ENCODE measurements at regions not wholly inside any gene's neighbourhood (a gene's known extent, or its start where the extent isn't known, plus 50 kb on each side); places are given as distances from the start of the nearest gene placed in this dataset.

- no peaks in the 10 kb centered on the region for H3K4me1 Mint-ChIP-seq (ENCODE audit: low read depth, unreplicated experiment)
- no peak for DNase-seq
- H3K36me3 Mint-ChIP-seq (ENCODE audit: unreplicated experiment): peaks cover 7% of the 10 kb centered on the region
- no peak for TF ChIP-seq CTCF (IDR thresholded peaks at IDR 0.05; ENCODE audit: partially characterized antibody, unreplicated experiment)
- no peaks in the 10 kb centered on the region for H3K27me3 Mint-ChIP-seq (ENCODE audit: unreplicated experiment)
- no peak overlapping the region for H3K4me3 Mint-ChIP-seq (ENCODE audit: unreplicated experiment)
- H3K27ac Mint-ChIP-seq (ENCODE audit: unreplicated experiment): no peak overlapping the region
- H3K9me3 Mint-ChIP-seq (ENCODE audit: unreplicated experiment): no peaks in the 10 kb centered on the region
These were observed 454.2 kb downstream of the GABRB3 start for GRCh38 chr15:26318689-26319088.

GRCh38 chr15:26314577-26314976 lies 451.4 kb upstream of the ATP10A start:
- no peaks in the 10 kb centered on the region for H3K9me3 Mint-ChIP-seq (ENCODE audit: unreplicated experiment)
- no peak overlapping the region for H3K27ac Mint-ChIP-seq (ENCODE audit: unreplicated experiment)
- DNase-seq: no peak
- H3K36me3 Mint-ChIP-seq (ENCODE audit: unreplicated experiment): peaks cover 12% of the 10 kb centered on the region
- no peak overlapping the region for H3K4me3 Mint-ChIP-seq (ENCODE audit: unreplicated experiment)
- no peaks in the 10 kb centered on the region for H3K27me3 Mint-ChIP-seq (ENCODE audit: unreplicated experiment)
- no peaks in the 10 kb centered on the region for H3K4me1 Mint-ChIP-seq (ENCODE audit: low read depth, unreplicated experiment)
- TF ChIP-seq CTCF (IDR thresholded peaks at IDR 0.05; ENCODE audit: partially characterized antibody, unreplicated experiment): no peak

GRCh38 chr15:26311710-26312236 lies 448.6 kb upstream of the ATP10A start:
- no peak for TF ChIP-seq CTCF (IDR thresholded peaks at IDR 0.05; ENCODE audit: partially characterized antibody, unreplicated experiment)
- no peak overlapping the region for H3K4me3 Mint-ChIP-seq (ENCODE audit: unreplicated experiment)
- no peak for DNase-seq
- no peaks in the 10 kb centered on the region for H3K4me1 Mint-ChIP-seq (ENCODE audit: low read depth, unreplicated experiment)
- no peak overlapping the region for H3K27ac Mint-ChIP-seq (ENCODE audit: unreplicated experiment)
- H3K9me3 Mint-ChIP-seq (ENCODE audit: unreplicated experiment): peaks cover 3% of the 10 kb centered on the region
- H3K36me3 Mint-ChIP-seq (ENCODE audit: unreplicated experiment): peaks cover 23% of the 10 kb centered on the region
- no peaks in the 10 kb centered on the region for H3K27me3 Mint-ChIP-seq (ENCODE audit: unreplicated experiment)

- no peaks in the 10 kb centered on the region for H3K9me3 Mint-ChIP-seq (ENCODE audit: unreplicated experiment)
- H3K36me3 Mint-ChIP-seq (ENCODE audit: unreplicated experiment): no peaks in the 10 kb centered on the region
- H3K27me3 Mint-ChIP-seq (ENCODE audit: unreplicated experiment): peaks cover 2% of the 10 kb centered on the region
- no peak overlapping the region for H3K4me3 Mint-ChIP-seq (ENCODE audit: unreplicated experiment)
- no peaks in the 10 kb centered on the region for H3K4me1 Mint-ChIP-seq (ENCODE audit: low read depth, unreplicated experiment)
- no peak overlapping the region for H3K27ac Mint-ChIP-seq (ENCODE audit: unreplicated experiment)
- no peak for TF ChIP-seq CTCF (IDR thresholded peaks at IDR 0.05; ENCODE audit: partially characterized antibody, unreplicated experiment)
- no peak for DNase-seq
These were observed 435.6 kb upstream of the ATP10A start for GRCh38 chr15:26298659-26299170.

GRCh38 chr15:26298010-26298658 lies 435.0 kb upstream of the ATP10A start:
- Mint-ChIP-seq H3K36me3 (ENCODE audit: unreplicated experiment) (no peaks in the 10 kb centered on the region), H3K4me3 (ENCODE audit: unreplicated experiment) (no peak overlapping the region), H3K27me3 (ENCODE audit: unreplicated experiment) (peaks cover 2% of the 10 kb centered on the region), H3K27ac (ENCODE audit: unreplicated experiment) (no peak overlapping the region), H3K9me3 (ENCODE audit: unreplicated experiment) (no peaks in the 10 kb centered on the region), H3K4me1 (ENCODE audit: low read depth, unreplicated experiment) (peaks cover 2% of the 10 kb centered on the region)
- no peak for DNase-seq
- no peak for TF ChIP-seq CTCF (IDR thresholded peaks at IDR 0.05; ENCODE audit: partially characterized antibody, unreplicated experiment)
